ENCODE measurements at regions not wholly inside any gene's neighbourhood (a gene's known extent, or its start where the extent isn't known, plus 50 kb on each side); places are given as distances from the start of the nearest gene placed in this dataset.

GRCh38 chr20:40245829-40246228 lies 443.2 kb downstream of the MAFB start:
- TF ChIP-seq EZH2 (IDR thresholded peaks at IDR 0.05; ENCODE audit: borderline replicate concordance, low read length), result no peak
- TF ChIP-seq, protein P1, sequence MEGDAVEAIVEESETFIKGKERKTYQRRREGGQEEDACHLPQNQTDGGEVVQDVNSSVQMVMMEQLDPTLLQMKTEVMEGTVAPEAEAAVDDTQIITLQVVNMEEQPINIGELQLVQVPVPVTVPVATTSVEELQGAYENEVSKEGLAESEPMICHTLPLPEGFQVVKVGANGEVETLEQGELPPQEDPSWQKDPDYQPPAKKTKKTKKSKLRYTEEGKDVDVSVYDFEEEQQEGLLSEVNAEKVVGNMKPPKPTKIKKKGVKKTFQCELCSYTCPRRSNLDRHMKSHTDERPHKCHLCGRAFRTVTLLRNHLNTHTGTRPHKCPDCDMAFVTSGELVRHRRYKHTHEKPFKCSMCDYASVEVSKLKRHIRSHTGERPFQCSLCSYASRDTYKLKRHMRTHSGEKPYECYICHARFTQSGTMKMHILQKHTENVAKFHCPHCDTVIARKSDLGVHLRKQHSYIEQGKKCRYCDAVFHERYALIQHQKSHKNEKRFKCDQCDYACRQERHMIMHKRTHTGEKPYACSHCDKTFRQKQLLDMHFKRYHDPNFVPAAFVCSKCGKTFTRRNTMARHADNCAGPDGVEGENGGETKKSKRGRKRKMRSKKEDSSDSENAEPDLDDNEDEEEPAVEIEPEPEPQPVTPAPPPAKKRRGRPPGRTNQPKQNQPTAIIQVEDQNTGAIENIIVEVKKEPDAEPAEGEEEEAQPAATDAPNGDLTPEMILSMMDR (conservative IDR thresholded peaks at IDR 0.05 in 1 of 2, IDR thresholded peaks at IDR 0.05 in 1 of 2; ENCODE audit: extremely low read depth in 1 of 2, insufficient read depth in 1 of 2, low read depth in 1 of 2, low read length in 2 of 2), result no peak
